ENCODE measurements at regions not wholly inside any gene's neighbourhood (a gene's known extent, or its start where the extent isn't known, plus 50 kb on each side); places are given as distances from the start of the nearest gene placed in this dataset.

- TF ChIP-seq CTCF (IDR thresholded peaks at IDR 0.05; ENCODE audit: low read depth, low read length, poor library complexity, severe bottlenecking) = no peak
- no peak for TF ChIP-seq EZH2phosphoT487 (IDR thresholded peaks at IDR 0.05; ENCODE audit: borderline replicate concordance, low read length)
Measured at GRCh38 chr7:91383053-91383904, 119.0 kb downstream of the FZD1 start.

All from DOHH2 (cell line).